B cell (primary cell): ENCODE measurements at regions not wholly inside any gene's neighbourhood (a gene's known extent, or its start where the extent isn't known, plus 50 kb on each side); places are given as distances from the start of the nearest gene placed in this dataset.

Source experiments
- ATAC-seq: fragments of 200-7000 bp; cut with Tn5 transposase; one replicate; pipeline ENCODE4 v1.10.0; 2021; ENCODE audit warnings: low read depth, mild to moderate bottlenecking, moderate number of reproducible peaks, moderate library complexity
- CTCF ChIA-PET: fragments of 350-600 bp; sonication (Branson Sonifier 250); formaldehyde crosslinking; loops from one replicate; lab custom pipeline; 2021; ENCODE audit warnings: antibody characterized with exemption, inconsistent platforms; lab: Charles Lee
- POLR2A ChIA-PET: fragments of 350-600 bp; sonication (Branson Sonifier 250); formaldehyde crosslinking; loops from one replicate; lab custom pipeline; 2021; ENCODE audit warnings: antibody characterized with exemption; lab: Charles Lee
- DNase-seq: peaks from one replicate; pipeline ENCODE4 v3.0.0; 2013
- H2AFZ ChIP-seq: 2 replicates; pipeline ENCODE4 v1.6.1; 2012; ENCODE audit warnings: mild to moderate bottlenecking, low read depth, low read length; ENCODE audit not compliant: insufficient read depth, poor library complexity, severe bottlenecking
- H3K27ac ChIP-seq, 2 donors: 1 replicate in 1 of 2; 2 replicates in 1 of 2; pipeline ENCODE4 v1.5.1; 2012 to 2013; ENCODE audit warnings: low read length in 2 of 2, mild to moderate bottlenecking in 2 of 2, moderate library complexity in 1 of 2
- H3K27me3 ChIP-seq, 4 experiments: fragments of 200-600 bp in 1 of 4; sonication (generic) in 1 of 4; replicated peaks in 1 of 4; 1 replicate in 2 of 4; 2 replicates in 2 of 4; pipeline versions ENCODE4 v1.6.1 to v1.7.0; 2013 to 2016; ENCODE audit warnings: low read length in 3 of 4, mild to moderate bottlenecking in 2 of 4, mixed read lengths in 1 of 4, moderate library complexity in 1 of 4; ENCODE audit not compliant: insufficient read depth in 4 of 4, control insufficient read depth in 3 of 4; ENCODE audit errors: control extremely low read depth in 1 of 4
- H3K36me3 ChIP-seq, 2 experiments: replicated peaks in 1 of 2; 1 replicate in 1 of 2; 2 replicates in 1 of 2; pipeline versions ENCODE4 v1.6.1 to v1.7.1; 2013; ENCODE audit warnings: low read length in 1 of 2; ENCODE audit not compliant: insufficient read depth in 2 of 2, control insufficient read depth in 1 of 2; ENCODE audit errors: control extremely low read depth in 1 of 2, extremely low read depth in 1 of 2
- H3K4me1 ChIP-seq, 2 donors: fragments of 200-600 bp in 1 of 2; sonication (generic) in 1 of 2; 1 replicate in 1 of 2; 2 replicates in 1 of 2; pipeline versions ENCODE4 v1.5.1 to v1.6.1; 2013 to 2017; ENCODE audit warnings: low read length in 2 of 2; ENCODE audit not compliant: control insufficient read depth in 2 of 2, insufficient read depth in 2 of 2
- H3K4me2 ChIP-seq: replicated peaks from 2 replicates; pipeline ENCODE3; 2012; ENCODE audit warnings: mild to moderate bottlenecking, low read depth, low read length; ENCODE audit not compliant: poor library complexity, severe bottlenecking
- H3K4me3 ChIP-seq, 5 experiments: fragments of 200-600 bp in 1 of 5; sonication (generic) in 1 of 5; 1 replicate in 3 of 5; 2 replicates in 2 of 5; pipeline versions ENCODE4 v1.5.1 to v1.7.0; 2011 to 2016; ENCODE audit warnings: low read length in 4 of 5, mild to moderate bottlenecking in 4 of 5, low read depth in 2 of 5, control low read depth in 1 of 5, moderate library complexity in 1 of 5; ENCODE audit not compliant: insufficient read depth in 1 of 5; ENCODE audit errors: control extremely low read depth in 1 of 5, extremely low read depth in 1 of 5
- H3K79me2 ChIP-seq: fragments of 200-600 bp; sonication (generic); one replicate; pipeline ENCODE4 v1.6.0; 2016; ENCODE audit warnings: low read length; ENCODE audit not compliant: control insufficient read depth, insufficient read depth
- H3K9ac ChIP-seq: fragments of 200-600 bp; sonication (generic); 2 replicates; pipeline ENCODE4 v1.6.1; 2017; ENCODE audit warnings: mild to moderate bottlenecking, low read length, moderate library complexity
- H3K9me3 ChIP-seq, 3 donors: one replicate each; pipeline versions ENCODE4 v1.6.1 to v1.7.1; 2013; ENCODE audit warnings: low read length in 2 of 3; ENCODE audit not compliant: control insufficient read depth in 2 of 3, insufficient read depth in 1 of 3; ENCODE audit errors: control extremely low read depth in 1 of 3
- H4K20me1 ChIP-seq: 2 replicates; pipeline ENCODE4 v1.6.0; 2012; ENCODE audit warnings: mild to moderate bottlenecking, low read length; ENCODE audit not compliant: insufficient read depth, control insufficient read depth, poor library complexity, severe bottlenecking
- H3K27ac Mint-ChIP-seq: one replicate; pipeline ENCODE4 v1.8.0; 2021; ENCODE audit warnings: mixed read lengths
- H3K27me3 Mint-ChIP-seq: one replicate; pipeline ENCODE4 v1.8.0; 2021; ENCODE audit warnings: mixed read lengths
- H3K4me1 Mint-ChIP-seq: one replicate; pipeline ENCODE4 v1.8.0; 2021; ENCODE audit warnings: mixed read lengths
- H3K4me3 Mint-ChIP-seq: one replicate; pipeline ENCODE4 v1.8.0; 2021; ENCODE audit warnings: mixed read lengths
- H3K9me3 Mint-ChIP-seq: one replicate; pipeline ENCODE4 v1.8.0; 2022; ENCODE audit warnings: mixed read lengths; ENCODE audit not compliant: insufficient read depth
- EZH2 ChIP-seq: IDR thresholded peaks from 2 replicates; pipeline ENCODE4 v1.6.1; 2012; ENCODE audit warnings: borderline replicate concordance, low read depth, mild to moderate bottlenecking, moderate library complexity, low read length; ENCODE audit not compliant: insufficient read depth, poor library complexity, severe bottlenecking
- WGBS: methylation state at CpG from one replicate; pipeline ENCODE4 v1.1.5; 2013; ENCODE audit warnings: missing lambda C conversion rate; ENCODE audit not compliant: insufficient coverage; 5-methylcytosine and 5-hydroxymethylcytosine counted together
- intact Hi-C: fragments of 100-400 bp; cut with micrococcal nuclease; formaldehyde crosslinking; loops from one replicate; pipeline ENCODE4 v1.10.0; 2022
- TF ChIP-seq, protein P1 (sequence below): fragments of 200-600 bp; IDR thresholded peaks from one replicate; pipeline ENCODE4 v1.8.0; 2022; ENCODE audit warnings: antibody characterized with exemption, mild to moderate bottlenecking

DNA sequence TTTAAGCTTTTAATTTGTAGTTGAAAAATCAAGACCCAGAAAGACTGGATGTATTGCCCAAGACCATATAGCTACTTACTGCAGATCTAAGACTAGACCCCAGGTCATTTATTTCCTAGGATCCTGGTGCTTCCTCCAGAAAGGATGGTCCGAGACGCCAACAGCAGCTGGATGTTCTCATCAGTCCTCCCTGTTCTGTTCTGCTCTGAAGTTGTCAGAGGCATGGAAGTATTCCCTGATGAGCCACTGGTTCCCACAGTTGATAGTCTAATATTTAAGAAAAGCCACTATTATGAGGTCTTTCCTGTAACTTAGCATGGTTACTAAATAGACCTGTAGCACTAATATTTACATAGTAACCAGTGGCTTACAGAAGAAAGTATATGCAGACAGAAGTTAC lies 393.5 kb downstream of the MTX2 start:
- Histone ChIP-seq H3K27ac (no peak overlapping the region), H4K20me1 (no peaks in the 10 kb centered on the region), H3K4me1 (no peaks in the 10 kb centered on the region), H2AFZ (no peak overlapping the region), H3K9ac (no peak overlapping the region), H3K4me3 (no peak overlapping the region), H3K79me2 (no peaks in the 10 kb centered on the region), H3K27me3 (peaks cover 0 to 17% (median 10%) of the 10 kb centered on the region in 4 experiments), H3K9me3 (no peaks in the 10 kb centered on the region), H3K36me3 (no peaks in the 10 kb centered on the region), H3K4me2 (no peak overlapping the region)
- DNase-seq (no peak), ATAC-seq (no peak)
- H3K4me1 Mint-ChIP-seq: no peaks in the 10 kb centered on the region
- no peak overlapping the region for H3K27ac Mint-ChIP-seq
- intact Hi-C loops: no loop called here
- no peak overlapping the region for H3K4me3 Mint-ChIP-seq
- TF ChIP-seq, protein P1, sequence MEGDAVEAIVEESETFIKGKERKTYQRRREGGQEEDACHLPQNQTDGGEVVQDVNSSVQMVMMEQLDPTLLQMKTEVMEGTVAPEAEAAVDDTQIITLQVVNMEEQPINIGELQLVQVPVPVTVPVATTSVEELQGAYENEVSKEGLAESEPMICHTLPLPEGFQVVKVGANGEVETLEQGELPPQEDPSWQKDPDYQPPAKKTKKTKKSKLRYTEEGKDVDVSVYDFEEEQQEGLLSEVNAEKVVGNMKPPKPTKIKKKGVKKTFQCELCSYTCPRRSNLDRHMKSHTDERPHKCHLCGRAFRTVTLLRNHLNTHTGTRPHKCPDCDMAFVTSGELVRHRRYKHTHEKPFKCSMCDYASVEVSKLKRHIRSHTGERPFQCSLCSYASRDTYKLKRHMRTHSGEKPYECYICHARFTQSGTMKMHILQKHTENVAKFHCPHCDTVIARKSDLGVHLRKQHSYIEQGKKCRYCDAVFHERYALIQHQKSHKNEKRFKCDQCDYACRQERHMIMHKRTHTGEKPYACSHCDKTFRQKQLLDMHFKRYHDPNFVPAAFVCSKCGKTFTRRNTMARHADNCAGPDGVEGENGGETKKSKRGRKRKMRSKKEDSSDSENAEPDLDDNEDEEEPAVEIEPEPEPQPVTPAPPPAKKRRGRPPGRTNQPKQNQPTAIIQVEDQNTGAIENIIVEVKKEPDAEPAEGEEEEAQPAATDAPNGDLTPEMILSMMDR: no peak
- no peak for TF ChIP-seq EZH2
- H3K9me3 Mint-ChIP-seq: no peaks in the 10 kb centered on the region
- WGBS: no CpG with 5 or more reads among the region's 2 CpGs
- H3K27me3 Mint-ChIP-seq: peaks cover 28% of the 10 kb centered on the region
- POLR2A ChIA-PET: interaction anchor here (0.6 kb wide), 1 partner anchor 272 kb away, joined by 5 read pairs; no protein-coding TSS in a partner anchor
- CTCF ChIA-PET: interaction anchor here (1.4 to 3.7 kb wide), 2 partner anchors 8 to 11 kb away, joined by 4 to 24 read pairs; no protein-coding TSS in a partner anchor

DNA sequence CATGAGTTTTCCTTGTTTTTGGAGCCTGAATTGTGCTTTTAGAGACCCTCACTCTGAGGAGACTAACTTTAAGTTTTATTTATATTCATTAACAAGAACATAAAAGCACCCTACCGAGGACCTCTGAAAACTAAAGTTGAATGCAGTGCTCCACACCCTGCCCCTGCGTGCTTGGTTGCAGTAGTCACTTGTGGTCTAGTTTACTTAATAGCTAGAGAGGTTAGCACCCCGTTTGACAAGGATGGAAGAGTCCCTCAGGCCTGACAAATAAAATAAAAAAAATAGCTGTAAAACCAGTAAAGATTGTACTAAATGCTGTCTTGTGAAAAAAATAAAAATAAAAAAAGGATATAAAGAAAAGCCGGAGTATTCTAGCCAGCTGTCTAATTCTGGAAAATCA lies 395.2 kb downstream of the MTX2 start:
- H3K79me2 ChIP-seq: no peaks in the 10 kb centered on the region
- ChIA-PET CTCF (interaction anchor here (0.6 to 1.2 kb wide), 2 partner anchors 12 to 29 kb away, joined by 3 to 9 read pairs; no protein-coding TSS in a partner anchor), POLR2A (no interaction called here)
- WGBS: 100% methylated on average over 1 of the region's 4 CpGs
- ATAC-seq (no peak), DNase-seq (no peak)
- Mint-ChIP-seq H3K4me1 (no peaks in the 10 kb centered on the region), H3K4me3 (no peak overlapping the region), H3K27ac (no peak overlapping the region), H3K27me3 (peaks cover 24% of the 10 kb centered on the region), H3K9me3 (no peaks in the 10 kb centered on the region)
- H3K9me3 ChIP-seq: no peaks in the 10 kb centered on the region
- no peak overlapping the region for H2AFZ ChIP-seq
- H3K4me2 ChIP-seq: no peak overlapping the region
- H3K4me1 ChIP-seq: no peaks in the 10 kb centered on the region
- H3K9ac ChIP-seq: no peak overlapping the region
- no peak for TF ChIP-seq EZH2
- TF ChIP-seq, protein P1: no peak
- no peaks in the 10 kb centered on the region for H3K36me3 ChIP-seq
- H3K27me3 ChIP-seq: peaks cover 0 to 17% (median 10%) of the 10 kb centered on the region in 4 experiments
- no peak overlapping the region for H3K27ac ChIP-seq
- H3K4me3 ChIP-seq: no peak overlapping the region
- intact Hi-C loops: no loop called here
- no peaks in the 10 kb centered on the region for H4K20me1 ChIP-seq
